ENCODE measurements at regions not wholly inside any gene's neighbourhood (a gene's known extent, or its start where the extent isn't known, plus 50 kb on each side); places are given as distances from the start of the nearest gene placed in this dataset.

GRCh38 chr4:180160195-180160983 lies 2082.8 kb upstream of the TENM3 start:
- TF ChIP-seq, protein P1, sequence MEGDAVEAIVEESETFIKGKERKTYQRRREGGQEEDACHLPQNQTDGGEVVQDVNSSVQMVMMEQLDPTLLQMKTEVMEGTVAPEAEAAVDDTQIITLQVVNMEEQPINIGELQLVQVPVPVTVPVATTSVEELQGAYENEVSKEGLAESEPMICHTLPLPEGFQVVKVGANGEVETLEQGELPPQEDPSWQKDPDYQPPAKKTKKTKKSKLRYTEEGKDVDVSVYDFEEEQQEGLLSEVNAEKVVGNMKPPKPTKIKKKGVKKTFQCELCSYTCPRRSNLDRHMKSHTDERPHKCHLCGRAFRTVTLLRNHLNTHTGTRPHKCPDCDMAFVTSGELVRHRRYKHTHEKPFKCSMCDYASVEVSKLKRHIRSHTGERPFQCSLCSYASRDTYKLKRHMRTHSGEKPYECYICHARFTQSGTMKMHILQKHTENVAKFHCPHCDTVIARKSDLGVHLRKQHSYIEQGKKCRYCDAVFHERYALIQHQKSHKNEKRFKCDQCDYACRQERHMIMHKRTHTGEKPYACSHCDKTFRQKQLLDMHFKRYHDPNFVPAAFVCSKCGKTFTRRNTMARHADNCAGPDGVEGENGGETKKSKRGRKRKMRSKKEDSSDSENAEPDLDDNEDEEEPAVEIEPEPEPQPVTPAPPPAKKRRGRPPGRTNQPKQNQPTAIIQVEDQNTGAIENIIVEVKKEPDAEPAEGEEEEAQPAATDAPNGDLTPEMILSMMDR (IDR thresholded peaks at IDR 0.05 in 2 of 3, conservative IDR thresholded peaks at IDR 0.05 in 1 of 3; ENCODE audit: borderline replicate concordance in 1 of 3, insufficient read depth in 1 of 3, low read depth in 2 of 3, low read length in 2 of 3) = no peak
- TF ChIP-seq CEBPB (IDR thresholded peaks at IDR 0.05; ENCODE audit: low read depth) (no peak), EZH2 (IDR thresholded peaks at IDR 0.05) (no peak), FOSL1 (IDR thresholded peaks at IDR 0.05; ENCODE audit: low read depth) (no peak)

All from HCT116 (cell line).